ENCODE measurements at regions not wholly inside any gene's neighbourhood (a gene's known extent, or its start where the extent isn't known, plus 50 kb on each side); places are given as distances from the start of the nearest gene placed in this dataset.

GRCh38 chr4:176440698-176441097, 120.9 kb downstream of the SPCS3 start:
- FAIRE-seq (no peak), DNase-seq (ENCODE audit: low spot score in 2 of 2) (no peak)

GRCh38 chr4:176441594-176441993, 121.8 kb downstream of the SPCS3 start:
- no peak for DNase-seq (ENCODE audit: low spot score in 2 of 2)
- FAIRE-seq, result no peak

- FAIRE-seq (no peak), DNase-seq (ENCODE audit: low spot score in 2 of 2) (no peak)
Measured at GRCh38 chr4:176443117-176443516, 123.4 kb downstream of the SPCS3 start.

- DNase-seq (ENCODE audit: low spot score in 2 of 2), result no peak
- no peak for FAIRE-seq
Measured at GRCh38 chr4:176443646-176444409, 124.1 kb downstream of the SPCS3 start.

GRCh38 chr4:176444741-176445140, 125.0 kb downstream of the SPCS3 start:
- no peak for DNase-seq (ENCODE audit: low spot score in 2 of 2)
- FAIRE-seq, result no peak

- FAIRE-seq (no peak), DNase-seq (ENCODE audit: low spot score in 2 of 2) (no peak)
Measured at GRCh38 chr4:176448761-176449160, 129.0 kb downstream of the SPCS3 start.

- peak in 1 of 2 donors; percentile 24 for DNase-seq (ENCODE audit: low spot score in 2 of 2)
- FAIRE-seq, result no peak
Measured at GRCh38 chr4:176451443-176451842, 131.7 kb downstream of the SPCS3 start.

- FAIRE-seq (no peak), DNase-seq (ENCODE audit: low spot score in 2 of 2) (no peak)
Measured at GRCh38 chr4:176453079-176453478, 133.3 kb downstream of the SPCS3 start.

- DNase-seq (ENCODE audit: low spot score in 2 of 2), result no peak
- FAIRE-seq, result no peak
Measured at GRCh38 chr4:176453658-176454057, 133.9 kb downstream of the SPCS3 start.

- DNase-seq (ENCODE audit: low spot score in 2 of 2) (no peak), FAIRE-seq (no peak)
Measured at GRCh38 chr4:176464748-176465147, 145.0 kb downstream of the SPCS3 start.

- FAIRE-seq, result no peak
- DNase-seq (ENCODE audit: low spot score in 2 of 2), result no peak
Measured at GRCh38 chr4:176467001-176467400, 147.2 kb downstream of the SPCS3 start.

GRCh38 chr4:176469546-176469945, 149.8 kb downstream of the SPCS3 start:
- FAIRE-seq, result no peak

GRCh38 chr4:176470671-176471070, 150.9 kb downstream of the SPCS3 start:
- no peak for FAIRE-seq
- DNase-seq (ENCODE audit: low spot score in 2 of 2), result no peak

More at GRCh38 chr4:176469546-176469945, 149.8 kb downstream of the SPCS3 start:
- no peak for DNase-seq (ENCODE audit: low spot score in 2 of 2)

GRCh38 chr4:176475067-176475466, 155.3 kb downstream of the SPCS3 start:
- FAIRE-seq (no peak), DNase-seq (ENCODE audit: low spot score in 2 of 2) (no peak)

GRCh38 chr4:176478076-176478475, 158.3 kb downstream of the SPCS3 start:
- FAIRE-seq, result no peak
- no peak for DNase-seq (ENCODE audit: low spot score in 2 of 2)

GRCh38 chr4:176479767-176480166, 160.0 kb downstream of the SPCS3 start:
- DNase-seq (ENCODE audit: low spot score in 2 of 2) (no peak), FAIRE-seq (no peak)

- FAIRE-seq (no peak), DNase-seq (ENCODE audit: low spot score in 2 of 2) (no peak)
Measured at GRCh38 chr4:176482972-176483371, 163.2 kb downstream of the SPCS3 start.

- DNase-seq (ENCODE audit: low spot score in 2 of 2) (no peak), FAIRE-seq (no peak)
Measured at GRCh38 chr4:176484301-176484984, 164.7 kb downstream of the SPCS3 start.

- FAIRE-seq (no peak), DNase-seq (ENCODE audit: low spot score in 2 of 2) (no peak)
Measured at GRCh38 chr4:176489001-176489400, 169.2 kb downstream of the SPCS3 start.

GRCh38 chr4:176492646-176493302, 173.0 kb downstream of the SPCS3 start:
- no peak for FAIRE-seq

GRCh38 chr4:176498617-176499256, 179.0 kb downstream of the SPCS3 start:
- FAIRE-seq (no peak), DNase-seq (ENCODE audit: low spot score in 2 of 2) (no peak)

More at GRCh38 chr4:176492646-176493302, 173.0 kb downstream of the SPCS3 start:
- DNase-seq (ENCODE audit: low spot score in 2 of 2), result no peak
